GM12873 (cell line): ENCODE measurements at regions not wholly inside any gene's neighbourhood (a gene's known extent, or its start where the extent isn't known, plus 50 kb on each side); places are given as distances from the start of the nearest gene placed in this dataset.

Experiments
- TF ChIP-seq, protein P1 (sequence below): IDR thresholded peaks from 2 replicates; pipeline ENCODE4 v1.5.1; 2012; ENCODE audit warnings: low read depth, mild to moderate bottlenecking, moderate library complexity, low read length, control low read depth; ENCODE audit not compliant: insufficient read depth; ENCODE audit errors: missing control alignments

DNA sequence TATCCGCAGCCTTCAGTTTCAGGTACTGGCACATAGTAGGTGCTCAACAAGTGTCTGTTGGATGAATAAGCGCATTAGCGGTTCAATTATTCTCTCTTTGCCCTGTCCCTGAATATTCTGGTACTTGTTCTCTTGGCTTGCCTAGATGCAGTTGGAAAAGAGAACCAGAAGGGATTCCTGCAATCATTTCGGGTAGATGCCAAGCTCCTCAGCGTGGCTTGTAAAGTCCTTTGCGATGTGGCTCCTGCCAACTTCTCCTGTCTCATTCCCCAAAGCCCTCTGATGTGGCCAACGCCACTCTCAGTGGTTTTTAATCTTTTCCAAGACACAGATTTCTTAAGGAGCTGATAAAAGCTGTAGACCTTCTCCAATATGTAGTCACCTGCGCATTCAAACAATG lies 230.3 kb downstream of the SUDS3 start:
- TF ChIP-seq, protein P1, sequence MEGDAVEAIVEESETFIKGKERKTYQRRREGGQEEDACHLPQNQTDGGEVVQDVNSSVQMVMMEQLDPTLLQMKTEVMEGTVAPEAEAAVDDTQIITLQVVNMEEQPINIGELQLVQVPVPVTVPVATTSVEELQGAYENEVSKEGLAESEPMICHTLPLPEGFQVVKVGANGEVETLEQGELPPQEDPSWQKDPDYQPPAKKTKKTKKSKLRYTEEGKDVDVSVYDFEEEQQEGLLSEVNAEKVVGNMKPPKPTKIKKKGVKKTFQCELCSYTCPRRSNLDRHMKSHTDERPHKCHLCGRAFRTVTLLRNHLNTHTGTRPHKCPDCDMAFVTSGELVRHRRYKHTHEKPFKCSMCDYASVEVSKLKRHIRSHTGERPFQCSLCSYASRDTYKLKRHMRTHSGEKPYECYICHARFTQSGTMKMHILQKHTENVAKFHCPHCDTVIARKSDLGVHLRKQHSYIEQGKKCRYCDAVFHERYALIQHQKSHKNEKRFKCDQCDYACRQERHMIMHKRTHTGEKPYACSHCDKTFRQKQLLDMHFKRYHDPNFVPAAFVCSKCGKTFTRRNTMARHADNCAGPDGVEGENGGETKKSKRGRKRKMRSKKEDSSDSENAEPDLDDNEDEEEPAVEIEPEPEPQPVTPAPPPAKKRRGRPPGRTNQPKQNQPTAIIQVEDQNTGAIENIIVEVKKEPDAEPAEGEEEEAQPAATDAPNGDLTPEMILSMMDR = no peak

DNA sequence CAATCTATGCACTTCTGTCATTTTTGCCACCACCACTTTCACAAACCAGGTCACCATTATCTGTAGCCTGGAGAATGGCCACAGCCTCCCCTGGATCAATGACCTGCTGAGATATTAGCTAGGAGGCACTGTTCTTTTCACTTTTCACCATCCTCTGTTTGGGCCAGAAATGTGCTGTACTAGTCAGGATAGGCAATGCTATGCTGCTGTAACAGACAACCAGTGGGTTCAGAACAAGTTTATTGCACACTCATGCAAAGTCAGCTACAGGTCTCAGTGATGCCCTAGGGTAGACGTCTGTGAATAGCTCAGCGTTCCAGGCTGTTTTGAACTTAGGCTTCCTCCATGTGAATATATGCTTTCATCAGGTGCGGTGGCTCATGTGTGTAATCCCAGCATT lies 231.5 kb downstream of the SUDS3 start:
- TF ChIP-seq, protein P1 = no peak

DNA sequence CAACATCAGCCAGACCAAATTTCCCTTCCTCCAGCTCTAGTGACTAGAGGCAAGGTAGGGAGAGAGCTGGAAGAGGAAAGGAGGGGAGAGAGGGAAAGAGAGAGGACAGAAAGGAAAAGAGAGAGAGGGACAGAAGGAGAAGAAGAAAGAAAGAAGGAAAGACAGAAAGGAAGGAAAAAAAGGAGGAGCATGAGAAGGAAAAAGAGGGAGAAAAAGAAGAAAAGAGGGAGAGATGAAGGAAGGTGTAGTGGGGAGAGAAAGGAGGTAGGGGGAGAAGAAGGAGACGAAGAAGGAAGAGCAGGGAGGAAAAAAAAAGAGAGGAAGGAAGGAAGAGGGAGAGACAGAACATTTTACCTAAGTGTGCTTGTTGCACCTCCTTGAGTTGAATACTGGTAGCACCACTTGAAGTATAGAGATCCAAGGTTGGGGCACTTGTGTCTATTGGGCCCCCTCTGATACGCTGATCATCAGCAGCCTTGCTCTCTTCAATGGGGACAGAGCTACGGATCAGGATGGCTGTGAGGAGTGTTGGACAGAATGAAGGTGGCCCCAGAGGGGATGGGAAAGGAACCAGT lies 232.5 kb downstream of the SUDS3 start:
- TF ChIP-seq, protein P1 = no peak

DNA sequence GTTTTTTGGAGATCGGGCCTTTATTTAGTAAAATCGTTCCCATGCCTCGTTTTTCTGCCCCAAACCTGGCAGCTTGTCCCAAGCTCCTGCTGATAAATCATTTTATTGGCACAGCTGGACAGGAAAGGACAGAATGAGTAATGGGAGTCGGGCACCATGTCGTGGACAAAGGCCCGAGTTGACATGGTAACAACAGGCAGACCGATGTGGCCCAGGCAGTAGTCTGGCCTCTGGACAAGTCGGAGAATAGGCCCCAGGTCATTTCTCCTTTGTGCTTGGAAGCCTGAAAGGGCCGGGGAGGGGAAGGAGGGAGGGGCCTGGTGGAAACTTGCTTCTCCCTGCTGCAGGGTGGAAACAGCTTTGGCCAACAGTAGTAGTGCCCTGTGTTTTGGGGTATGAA lies 234.9 kb downstream of the SUDS3 start:
- TF ChIP-seq, protein P1 = no peak

DNA sequence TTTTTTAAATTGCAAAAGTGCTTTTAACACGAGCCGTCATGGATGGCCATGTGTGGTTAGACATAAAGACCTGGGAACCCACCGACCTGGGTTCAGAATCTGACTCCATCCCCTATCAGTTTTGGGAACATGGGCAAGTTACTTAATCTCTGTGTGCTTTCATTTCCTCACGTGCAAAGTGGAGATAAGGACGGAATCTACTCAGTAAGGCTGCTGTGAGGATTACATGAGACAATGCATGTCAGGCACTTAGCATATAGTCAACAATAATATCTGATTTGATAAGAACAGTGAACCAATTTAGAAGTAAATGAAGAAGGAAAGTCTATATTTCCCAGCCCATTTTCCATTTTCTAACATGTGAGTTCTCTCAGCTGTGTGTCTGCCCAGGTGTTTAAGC lies 235.4 kb downstream of the SUDS3 start:
- TF ChIP-seq, protein P1 = no peak

DNA sequence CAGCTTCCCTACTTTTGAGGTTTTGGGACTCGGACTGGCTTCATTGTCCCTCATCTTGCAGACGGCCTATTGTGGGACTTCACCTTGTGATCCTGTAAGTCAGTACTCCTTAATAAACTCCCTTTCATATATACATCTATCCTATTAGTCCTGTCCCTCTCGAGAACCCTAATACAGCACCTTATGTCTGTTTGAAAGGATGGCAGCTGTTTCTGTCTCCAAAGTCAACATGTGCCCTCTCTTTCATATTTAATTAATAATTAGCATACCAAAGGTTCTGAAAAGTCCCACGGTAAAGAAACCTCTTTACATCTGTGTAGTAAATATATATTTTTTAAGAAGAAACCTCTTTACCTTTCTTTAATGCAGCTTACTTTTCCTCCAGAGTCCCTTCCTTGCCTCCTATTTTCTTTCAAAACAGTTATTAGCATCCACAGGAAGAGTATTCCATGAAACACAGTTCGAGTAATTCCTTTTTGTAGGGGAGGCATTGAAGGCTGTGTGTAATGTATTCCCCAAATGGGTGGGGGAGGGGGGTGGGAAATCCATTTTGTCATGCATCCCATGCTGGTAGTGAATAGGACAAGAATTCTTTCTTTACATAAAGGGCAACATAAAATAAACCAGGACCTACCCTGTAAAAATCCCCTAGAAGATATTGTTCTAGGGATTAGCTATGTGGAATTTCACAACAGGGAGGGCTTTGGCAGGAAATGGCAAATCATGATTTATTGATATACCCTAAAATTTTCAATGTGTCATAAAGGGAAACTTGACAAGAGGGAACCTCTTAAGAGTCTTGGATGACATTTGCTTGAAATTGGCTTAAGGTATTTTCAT lies 241.5 kb downstream of the SUDS3 start:
- TF ChIP-seq, protein P1 = no peak

DNA sequence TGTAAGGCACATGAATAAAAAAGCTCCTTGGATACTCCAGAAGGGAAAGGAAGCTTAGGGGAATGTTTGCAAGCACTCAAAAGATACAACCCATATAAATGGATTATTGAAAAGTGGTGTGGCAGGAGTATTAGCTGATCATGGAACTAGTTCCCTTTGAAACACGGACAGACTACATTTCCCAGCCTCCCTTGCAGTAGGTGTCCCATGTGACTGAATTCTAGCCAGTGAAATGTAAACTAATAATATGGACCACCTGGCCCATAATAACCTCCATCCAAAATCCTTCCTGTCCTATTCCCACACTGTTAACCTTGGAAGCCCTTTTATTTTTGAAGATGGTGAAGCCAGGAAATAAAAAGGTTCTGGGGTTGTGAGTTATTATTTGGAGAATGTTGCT lies 242.3 kb downstream of the SUDS3 start:
- TF ChIP-seq, protein P1 = no peak
